Aorta (tissue), 5 donors: ENCODE measurements at regions not wholly inside any gene's neighbourhood (a gene's known extent, or its start where the extent isn't known, plus 50 kb on each side); places are given as distances from the start of the nearest gene placed in this dataset.

Source experiments
- ATAC-seq: fragments of 200-7000 bp; cut with Tn5 transposase; one replicate; pipeline ENCODE4 v1.9.1; 2022; ENCODE audit warnings: moderate library complexity; ENCODE audit not compliant: low FRiP score
- DNase-seq, 2 donors: peaks; one replicate each; pipeline ENCODE4 v3.0.0-alpha.2; 2020
- H3K27ac ChIP-seq, 2 donors: one replicate each; pipeline ENCODE4 v1.5.1; 2013; ENCODE audit warnings: low read length in 2 of 2, mild to moderate bottlenecking in 2 of 2, moderate library complexity in 2 of 2, control low read depth in 1 of 2, inconsistent platforms in 1 of 2, low read depth in 1 of 2
- H3K27me3 ChIP-seq, 2 donors: one replicate each; pipeline ENCODE4 v1.6.1; 2013; ENCODE audit warnings: control low read depth in 1 of 2, low read length in 1 of 2, mild to moderate bottlenecking in 1 of 2, moderate library complexity in 1 of 2; ENCODE audit not compliant: insufficient read depth in 2 of 2, control insufficient read depth in 1 of 2
- H3K36me3 ChIP-seq, 2 donors: one replicate each; pipeline ENCODE4 v1.6.1; 2013; ENCODE audit warnings: control low read depth in 1 of 2, low read length in 1 of 2, mild to moderate bottlenecking in 1 of 2; ENCODE audit not compliant: insufficient read depth in 2 of 2, control insufficient read depth in 1 of 2
- H3K4me1 ChIP-seq, 2 donors: one replicate each; pipeline ENCODE4 v1.6.1; 2013; ENCODE audit warnings: low read length in 2 of 2, control low read depth in 1 of 2, mild to moderate bottlenecking in 1 of 2, moderate library complexity in 1 of 2; ENCODE audit not compliant: insufficient read depth in 2 of 2, control insufficient read depth in 1 of 2
- H3K4me3 ChIP-seq, 2 donors: one replicate each; pipeline ENCODE4 v1.5.1; 2013; ENCODE audit warnings: low read length in 2 of 2, control low read depth in 1 of 2, mild to moderate bottlenecking in 1 of 2
- H3K9me3 ChIP-seq: one replicate; pipeline ENCODE4 v1.6.1; 2013; ENCODE audit warnings: mild to moderate bottlenecking, low read length; ENCODE audit not compliant: control insufficient read depth
- WGBS, 2 donors: extraction: QIAGEN DNeasy Blood & Tissue Kit; methylation state at CpG; one replicate each; pipeline ENCODE4 v1.1.7; 2013; 5-methylcytosine and 5-hydroxymethylcytosine counted together
- intact Hi-C, 2 donors: fragments of 100-400 bp; cut with DNase I; formaldehyde crosslinking; loops; one replicate each; pipeline versions ENCODE4 v1.14.2 to v1.15.0; 2022
- donor health status: healthy with polysubstance abuse.
- donor health status: Bipolar disorder and iron deficiency.
- donor health status: DM: no; HTN: no; CAD: no.
- donor health status: DM: no; HTN: no; CAD: no.
- donor health status: DM: yes; HTN: yes; CAD: no.

GRCh38 chr10:131814567-131815265 lies 86.1 kb upstream of the PPP2R2D start:
- H3K4me1 ChIP-seq = no peaks in the 10 kb centered on the region
- H3K27me3 ChIP-seq = no peaks in the 10 kb centered on the region
- intact Hi-C loops = no loop called here

GRCh38 chr10:131815266-131816156 lies 85.3 kb upstream of the PPP2R2D start:
- intact Hi-C loops = no loop called here

More at GRCh38 chr10:131814567-131815265, 86.1 kb upstream of the PPP2R2D start:
- Histone ChIP-seq H3K27ac (no peak overlapping the region), H3K9me3 (no peaks in the 10 kb centered on the region), H3K36me3 (no peaks in the 10 kb centered on the region), H3K4me3 (no peak overlapping the region)
- ATAC-seq (no peak), DNase-seq (peak in 1 of 2 donors; percentile 52)
- 62 to 68% methylated on average over 24 of the region's 24 CpGs for WGBS, 2 donors

GRCh38 chr10:131816157-131816775 lies 84.5 kb upstream of the PPP2R2D start:
- no peak overlapping the region for H3K27ac ChIP-seq
- no peaks in the 10 kb centered on the region for H3K36me3 ChIP-seq
- H3K4me3 ChIP-seq = no peak overlapping the region
- 58 to 71% methylated on average over 17 of the region's 17 CpGs for WGBS, 2 donors
- no peaks in the 10 kb centered on the region for H3K27me3 ChIP-seq
- no peaks in the 10 kb centered on the region for H3K9me3 ChIP-seq
- intact Hi-C loops = no loop called here
- no peak for ATAC-seq
- no peaks in the 10 kb centered on the region for H3K4me1 ChIP-seq
- DNase-seq = peak in 1 of 2 donors; percentile 46

More at GRCh38 chr10:131815266-131816156, 85.3 kb upstream of the PPP2R2D start:
- WGBS, 2 donors = 46 to 47% methylated on average over 13 of the region's 13 CpGs
- no peaks in the 10 kb centered on the region for H3K36me3 ChIP-seq
- H3K27ac ChIP-seq = no peak overlapping the region
- no peak overlapping the region for H3K4me3 ChIP-seq
- ATAC-seq (no peak), DNase-seq (peak in 1 of 2 donors; percentile 26)
- H3K27me3 ChIP-seq = no peaks in the 10 kb centered on the region
- no peaks in the 10 kb centered on the region for H3K9me3 ChIP-seq
- H3K4me1 ChIP-seq = no peaks in the 10 kb centered on the region

GRCh38 chr10:131816941-131817700 lies 83.7 kb upstream of the PPP2R2D start:
- no peaks in the 10 kb centered on the region for H3K27me3 ChIP-seq
- ATAC-seq (no peak), DNase-seq (peak in 1 of 2 donors; percentile 46)
- H3K27ac ChIP-seq = no peak overlapping the region
- no peaks in the 10 kb centered on the region for H3K4me1 ChIP-seq
- no peaks in the 10 kb centered on the region for H3K36me3 ChIP-seq
- 61 to 64% methylated on average over 13 of the region's 13 CpGs for WGBS, 2 donors
- no peaks in the 10 kb centered on the region for H3K9me3 ChIP-seq
- intact Hi-C loops = no loop called here
- no peak overlapping the region for H3K4me3 ChIP-seq

- H3K4me1 ChIP-seq = no peaks in the 10 kb centered on the region
- H3K27ac ChIP-seq = no peak overlapping the region
- 69 to 77% methylated on average over 9 to 13 of the region's 13 CpGs for WGBS, 2 donors
- H3K36me3 ChIP-seq = no peaks in the 10 kb centered on the region
- DNase-seq (peak in 1 of 2 donors; percentile 48), ATAC-seq (no peak)
- H3K27me3 ChIP-seq = no peaks in the 10 kb centered on the region
- H3K4me3 ChIP-seq = no peak overlapping the region
- intact Hi-C loops = no loop called here
- no peaks in the 10 kb centered on the region for H3K9me3 ChIP-seq
These were observed 82.8 kb upstream of the PPP2R2D start for GRCh38 chr10:131817866-131818509.

GRCh38 chr10:131818510-131819234 lies 82.1 kb upstream of the PPP2R2D start:
- intact Hi-C loops = no loop called here
- Histone ChIP-seq H3K27ac (no peak overlapping the region), H3K9me3 (no peaks in the 10 kb centered on the region), H3K4me3 (no peak overlapping the region), H3K4me1 (no peaks in the 10 kb centered on the region), H3K36me3 (no peaks in the 10 kb centered on the region), H3K27me3 (no peaks in the 10 kb centered on the region)
- WGBS, 2 donors = 81% methylated on average over 22 of the region's 22 CpGs
- ATAC-seq (no peak), DNase-seq (peak in 1 of 2 donors; percentile 51)

- H3K4me3 ChIP-seq = no peak overlapping the region
- intact Hi-C loops = no loop called here
- no peak overlapping the region for H3K27ac ChIP-seq
- H3K9me3 ChIP-seq = no peaks in the 10 kb centered on the region
- no peaks in the 10 kb centered on the region for H3K27me3 ChIP-seq
- ATAC-seq (no peak), DNase-seq (peak in 1 of 2 donors; percentile 50)
- H3K36me3 ChIP-seq = no peaks in the 10 kb centered on the region
- 32 to 38% methylated on average over 25 of the region's 25 CpGs for whole genome bisulfite sequencing, 2 donors
- no peaks in the 10 kb centered on the region for H3K4me1 ChIP-seq
These were observed 81.4 kb upstream of the PPP2R2D start for GRCh38 chr10:131819241-131820072.
